Fibroblast of lung (primary cell): ENCODE measurements at regions not wholly inside any gene's neighbourhood (a gene's known extent, or its start where the extent isn't known, plus 50 kb on each side); places are given as distances from the start of the nearest gene placed in this dataset.

ENCODE experiments used
- DNase-seq, 2 donors: peaks; one replicate each; pipeline versions ENCODE4 v3.0.0 to v3.0.0-alpha.2; 2010; ENCODE audit warnings: low read depth in 2 of 2
- H2AFZ ChIP-seq: 2 replicates; pipeline ENCODE4 v1.5.1; 2012; ENCODE audit warnings: low read length, control low read depth, inconsistent platforms
- H3K27ac ChIP-seq: 2 replicates; pipeline ENCODE4 v1.5.1; 2011; ENCODE audit warnings: low read length, control low read depth; ENCODE audit not compliant: insufficient read depth
- H3K27me3 ChIP-seq: 2 replicates; pipeline ENCODE4 v1.5.1; 2011; ENCODE audit warnings: mild to moderate bottlenecking, low read length; ENCODE audit not compliant: control insufficient read depth, insufficient read depth
- H3K36me3 ChIP-seq: 2 replicates; pipeline ENCODE4 v1.5.1; 2011; ENCODE audit warnings: low read length; ENCODE audit not compliant: control insufficient read depth, insufficient read depth
- H3K4me1 ChIP-seq: 2 replicates; pipeline ENCODE4 v1.5.1; 2011; ENCODE audit warnings: low read length; ENCODE audit not compliant: control insufficient read depth, insufficient read depth; ENCODE audit errors: extremely low read depth
- H3K4me2 ChIP-seq: 2 replicates; pipeline ENCODE4 v1.5.1; 2011; ENCODE audit warnings: low read length, control low read depth; ENCODE audit not compliant: insufficient read depth; ENCODE audit errors: extremely low read depth
- H3K4me3 ChIP-seq, 4 experiments: fragments of 200-600 bp in 1 of 4; sonication (generic) in 1 of 4; replicated peaks in 1 of 4; 2 replicates each; pipeline ENCODE4 v1.5.1; 2011 to 2016; ENCODE audit warnings: low read length in 4 of 4, low read depth in 3 of 4, mild to moderate bottlenecking in 3 of 4, control low read depth in 2 of 4, inconsistent platforms in 1 of 4, mixed read lengths in 1 of 4; ENCODE audit not compliant: insufficient read depth in 1 of 4; ENCODE audit errors: control extremely low read depth in 1 of 4
- H3K79me2 ChIP-seq: 2 replicates; pipeline ENCODE4 v1.5.1; 2012; ENCODE audit warnings: mild to moderate bottlenecking, low read length, inconsistent platforms; ENCODE audit not compliant: control insufficient read depth, insufficient read depth
- H3K9ac ChIP-seq: 2 replicates; pipeline ENCODE4 v1.5.1; 2011; ENCODE audit warnings: mild to moderate bottlenecking, low read length, control low read depth; ENCODE audit not compliant: insufficient read depth
- H3K9me3 ChIP-seq: 2 replicates; pipeline ENCODE4 v1.5.1; 2012; ENCODE audit warnings: low read depth, low read length; ENCODE audit not compliant: control insufficient read depth, insufficient read depth
- H4K20me1 ChIP-seq: 2 replicates; pipeline ENCODE4 v1.5.1; 2011; ENCODE audit warnings: low read length; ENCODE audit not compliant: control insufficient read depth, insufficient read depth; ENCODE audit errors: extremely low read depth
- CTCF ChIP-seq, 2 donors: IDR thresholded peaks in 1 of 2; conservative IDR thresholded peaks in 1 of 2; 1 replicate in 1 of 2; 2 replicates in 1 of 2; pipeline ENCODE4 v1.5.1; 2011 to 2012; ENCODE audit warnings: low read length in 2 of 2, control low read depth in 1 of 2, inconsistent platforms in 1 of 2, low read depth in 1 of 2, mild to moderate bottlenecking in 1 of 2
- EZH2 ChIP-seq: IDR thresholded peaks from 2 replicates; pipeline ENCODE4 v1.5.1; 2012; ENCODE audit warnings: low read length, control low read depth, mild to moderate bottlenecking; ENCODE audit errors: missing control alignments

- Histone ChIP-seq H3K4me2 (no peak overlapping the region), H3K9ac (no peak overlapping the region), H3K9me3 (no peaks in the 10 kb centered on the region), H3K27ac (no peak overlapping the region), H3K36me3 (no peaks in the 10 kb centered on the region), H3K4me1 (no peaks in the 10 kb centered on the region), H3K27me3 (no peaks in the 10 kb centered on the region), H2AFZ (no peak overlapping the region), H3K4me3 (no peak overlapping the region), H3K79me2 (no peaks in the 10 kb centered on the region), H4K20me1 (no peaks in the 10 kb centered on the region)
- DNase-seq: no peak
- TF ChIP-seq CTCF (conservative IDR thresholded peaks at IDR 0.05 in 1 of 2, IDR thresholded peaks at IDR 0.05 in 1 of 2; ENCODE audit: low read depth in 1 of 2, low read length in 2 of 2) (no peak), EZH2 (no peak)
These were observed 285.1 kb downstream of the IL20RB start for GRCh38 chr3:137242836-137243400.

GRCh38 chr3:137246491-137246890, 288.7 kb downstream of the IL20RB start:
- H3K4me2 ChIP-seq: no peak overlapping the region
- no peaks in the 10 kb centered on the region for H3K36me3 ChIP-seq
- no peak for DNase-seq
- H3K9ac ChIP-seq: no peak overlapping the region
- no peak overlapping the region for H3K27ac ChIP-seq
- TF ChIP-seq CTCF (conservative IDR thresholded peaks at IDR 0.05 in 1 of 2, IDR thresholded peaks at IDR 0.05 in 1 of 2; ENCODE audit: low read depth in 1 of 2, low read length in 2 of 2): no peak
- no peak for TF ChIP-seq EZH2
- H2AFZ ChIP-seq: no peak overlapping the region
- no peaks in the 10 kb centered on the region for H3K9me3 ChIP-seq
- H3K4me1 ChIP-seq: no peaks in the 10 kb centered on the region
- no peaks in the 10 kb centered on the region for H3K79me2 ChIP-seq
- no peaks in the 10 kb centered on the region for H3K27me3 ChIP-seq
- H4K20me1 ChIP-seq: no peaks in the 10 kb centered on the region
- H3K4me3 ChIP-seq: no peak overlapping the region

- no peak for TF ChIP-seq CTCF (conservative IDR thresholded peaks at IDR 0.05 in 1 of 2, IDR thresholded peaks at IDR 0.05 in 1 of 2; ENCODE audit: low read depth in 1 of 2, low read length in 2 of 2)
- no peak for TF ChIP-seq EZH2
- Histone ChIP-seq H3K79me2 (no peaks in the 10 kb centered on the region), H3K27me3 (no peaks in the 10 kb centered on the region), H3K4me1 (no peaks in the 10 kb centered on the region), H3K9ac (no peak overlapping the region), H3K27ac (no peak overlapping the region), H4K20me1 (no peaks in the 10 kb centered on the region), H3K36me3 (no peaks in the 10 kb centered on the region), H2AFZ (no peak overlapping the region), H3K4me2 (no peak overlapping the region), H3K9me3 (no peaks in the 10 kb centered on the region), H3K4me3 (no peak overlapping the region)
- no peak for DNase-seq
These were observed 291.6 kb downstream of the IL20RB start for GRCh38 chr3:137249311-137249940.
